HEK293 (cell line): ENCODE measurements at regions not wholly inside any gene's neighbourhood (a gene's known extent, or its start where the extent isn't known, plus 50 kb on each side); places are given as distances from the start of the nearest gene placed in this dataset.
"Not testable (repeated sequence)": the region's sequence is repeated elsewhere in the genome, so short reads cannot be mapped to it uniquely, and the experiment has no call there.

Source experiments
- CTCF ChIP-seq: fragments of 450-650 bp; formaldehyde crosslinking; IDR thresholded peaks from 2 replicates; pipeline ENCODE4 v1.5.1; 2016; ENCODE audit warnings: missing biosample characterization, missing genetic modification characterization
- GFI1B ChIP-seq: fragments of 450-650 bp; formaldehyde crosslinking; IDR thresholded peaks from 2 replicates; pipeline ENCODE4 v1.5.1; 2016; ENCODE audit warnings: missing biosample characterization, missing genetic modification characterization
- SETDB1 ChIP-seq: IDR thresholded peaks from one replicate; pipeline ENCODE4 v1.6.1; 2017; ENCODE audit warnings: mild to moderate bottlenecking, low read length, moderate library complexity, mixed read lengths; ENCODE audit not compliant: insufficient read length
- ZNF121 ChIP-seq: fragments of 450-650 bp; formaldehyde crosslinking; IDR thresholded peaks from 2 replicates; pipeline ENCODE4 v1.5.1; 2016; ENCODE audit warnings: missing biosample characterization, missing genetic modification characterization
- ZNF16 ChIP-seq: fragments of 450-650 bp; formaldehyde crosslinking; IDR thresholded peaks from 2 replicates; pipeline ENCODE4 v1.5.1; 2016; ENCODE audit warnings: low read depth, missing biosample characterization, missing genetic modification characterization
- ZNF311 ChIP-seq: fragments of 450-650 bp; formaldehyde crosslinking; IDR thresholded peaks from 2 replicates; pipeline ENCODE4 v1.5.1; 2017; ENCODE audit warnings: missing biosample characterization, missing genetic modification characterization, borderline replicate concordance
- ZNF645 ChIP-seq: fragments of 450-650 bp; formaldehyde crosslinking; IDR thresholded peaks from 2 replicates; pipeline ENCODE4; 2016; ENCODE audit warnings: missing biosample characterization, missing genetic modification characterization

GRCh38 chr1:213601705-213602104 is 386.1 kb upstream of the PROX1 start:
- not testable (repeated sequence) for TF ChIP-seq ZNF16 (tag by site-specific recombination); ZNF311 (tag by site-specific recombination); CTCF (tag by site-specific recombination); GFI1B; SETDB1; ZNF121 (tag by site-specific recombination); ZNF645
